GF-D8 (cell line): ENCODE measurements at regions not wholly inside any gene's neighbourhood (a gene's known extent, or its start where the extent isn't known, plus 50 kb on each side); places are given as distances from the start of the nearest gene placed in this dataset.
"Not testable (repeated sequence)": the region's sequence is repeated elsewhere in the genome, so short reads cannot be mapped to it uniquely, and the experiment has no call there.

Experiments used
- DNase-seq: peaks from one replicate; lab custom pipeline; 2025; lab: John Stamatoyannopoulos, UW

GRCh38 chr7:94109556-94109955 is 105.4 kb upstream of the BET1 start:
- no peak for DNase-seq

GRCh38 chr7:94111009-94111408 is 106.9 kb upstream of the BET1 start:
- no peak for DNase-seq

GRCh38 chr7:94115316-94115715 is 111.2 kb upstream of the BET1 start:
- DNase-seq = no peak

GRCh38 chr7:94123136-94123535 is 119.0 kb upstream of the BET1 start:
- no peak for DNase-seq

GRCh38 chr7:94127026-94127425 is 122.9 kb upstream of the BET1 start:
- DNase-seq = no peak

- no peak for DNase-seq
These were observed 123.9 kb upstream of the BET1 start for GRCh38 chr7:94128072-94128471.

GRCh38 chr7:94129443-94130140 is 125.4 kb upstream of the BET1 start:
- no peak for DNase-seq

GRCh38 chr7:94130716-94131115 is 126.6 kb upstream of the BET1 start:
- DNase-seq = no peak

GRCh38 chr7:94133460-94133859 is 129.3 kb upstream of the BET1 start:
- DNase-seq = no peak

GRCh38 chr7:94135180-94135579 is 131.0 kb upstream of the BET1 start:
- DNase-seq = no peak

- no peak for DNase-seq
These were observed 138.1 kb upstream of the BET1 start for GRCh38 chr7:94142281-94142680.

- DNase-seq = no peak
These were observed 141.4 kb upstream of the BET1 start for GRCh38 chr7:94145602-94146001.

GRCh38 chr7:94146408-94146807 is 142.3 kb upstream of the BET1 start:
- no peak for DNase-seq

GRCh38 chr7:94149789-94150545 is 145.8 kb upstream of the BET1 start:
- no peak for DNase-seq

GRCh38 chr7:94154182-94154581 is 150.0 kb upstream of the BET1 start:
- DNase-seq = no peak

- no peak for DNase-seq
These were observed 150.7 kb upstream of the BET1 start for GRCh38 chr7:94154858-94155257.

GRCh38 chr7:94157659-94158306 is 153.6 kb upstream of the BET1 start:
- DNase-seq = not testable (repeated sequence)

- DNase-seq = no peak
These were observed 156.7 kb upstream of the BET1 start for GRCh38 chr7:94160719-94161435.

GRCh38 chr7:94161476-94161875 is 157.3 kb upstream of the BET1 start:
- DNase-seq = no peak

- DNase-seq = no peak
These were observed 165.5 kb upstream of the BET1 start for GRCh38 chr7:94169682-94170081.

GRCh38 chr7:94170836-94171235 is 166.7 kb upstream of the BET1 start:
- DNase-seq = no peak

- DNase-seq = no peak
These were observed 169.3 kb upstream of the BET1 start for GRCh38 chr7:94173436-94173835.

- DNase-seq = no peak
These were observed 170.2 kb upstream of the BET1 start for GRCh38 chr7:94174375-94174774.
